ENCODE measurements at regions not wholly inside any gene's neighbourhood (a gene's known extent, or its start where the extent isn't known, plus 50 kb on each side); places are given as distances from the start of the nearest gene placed in this dataset.

- TF ChIP-seq CTCF (IDR thresholded peaks at IDR 0.05; ENCODE audit: low read length), result no peak
- no peak for TF ChIP-seq EZH2phosphoT487 (IDR thresholded peaks at IDR 0.05; ENCODE audit: low read length)
These were observed 513.8 kb downstream of the RNF144A start for GRCh38 chr2:7430869-7431641.
